ENCODE measurements at regions not wholly inside any gene's neighbourhood (a gene's known extent, or its start where the extent isn't known, plus 50 kb on each side); places are given as distances from the start of the nearest gene placed in this dataset.

DNA sequence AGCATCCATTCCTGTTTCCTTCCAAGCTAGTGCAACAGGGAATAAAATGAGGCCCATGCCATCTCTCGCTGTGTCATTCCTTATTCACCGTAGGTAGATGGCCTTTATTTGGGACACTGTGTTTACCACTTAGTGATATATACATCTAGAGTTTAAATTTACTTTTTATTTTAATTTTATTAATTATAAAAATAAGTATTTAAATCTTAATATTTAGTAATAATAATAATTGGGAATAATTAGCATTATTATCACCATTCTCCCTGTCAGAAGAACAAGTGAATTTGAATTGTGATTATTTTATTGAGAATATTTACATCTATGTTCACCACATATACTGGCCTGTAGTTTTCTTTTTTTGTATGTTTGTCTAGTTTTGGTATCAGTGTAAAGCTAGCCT is 692.9 kb upstream of the KIF2B start:
- TF ChIP-seq CTCF (IDR thresholded peaks at IDR 0.05; ENCODE audit: low read depth, low read length, poor library complexity, severe bottlenecking) (no peak), EZH2phosphoT487 (IDR thresholded peaks at IDR 0.05; ENCODE audit: borderline replicate concordance, low read length) (no peak)
